Omental fat pad (tissue), 3 donors: ENCODE measurements at regions not wholly inside any gene's neighbourhood (a gene's known extent, or its start where the extent isn't known, plus 50 kb on each side); places are given as distances from the start of the nearest gene placed in this dataset.

Experiments used
- ATAC-seq: fragments of 150-250 bp; one replicate; pipeline ENCODE4 v1.9.1; 2016; ENCODE audit warnings: mild to moderate bottlenecking, moderate library complexity; ENCODE audit not compliant: low FRiP score
- DNase-seq: peaks from one replicate; pipeline ENCODE4 v3.0.0-alpha.2; 2019; ENCODE audit warnings: low spot score
- CTCF ChIP-seq, 3 donors: fragments of 450-650 bp; IDR thresholded peaks; one replicate each; pipeline ENCODE4 v1.5.1; 2016 to 2017; ENCODE audit warnings: antibody characterized with exemption in 3 of 3, mild to moderate bottlenecking in 3 of 3, moderate library complexity in 2 of 3

- TF ChIP-seq CTCF (IDR thresholded peaks at IDR 0.05) = no peak
- DNase-seq (no peak), ATAC-seq (no peak)
These were observed 128.6 kb downstream of the TANC2 start for GRCh38 chr17:63094631-63095030.

- DNase-seq (no peak), ATAC-seq (no peak)
- no peak for TF ChIP-seq CTCF (IDR thresholded peaks at IDR 0.05)
These were observed 129.4 kb downstream of the TANC2 start for GRCh38 chr17:63095459-63095858.

- ATAC-seq = no peak
- TF ChIP-seq CTCF (IDR thresholded peaks at IDR 0.05) = no peak
These were observed 129.8 kb downstream of the TANC2 start for GRCh38 chr17:63095879-63096278.

GRCh38 chr17:63096426-63096825, 130.4 kb downstream of the TANC2 start:
- no peak for TF ChIP-seq CTCF (IDR thresholded peaks at IDR 0.05)
- ATAC-seq (no peak), DNase-seq (no peak)

More at GRCh38 chr17:63095879-63096278, 129.8 kb downstream of the TANC2 start:
- DNase-seq = no peak

- ATAC-seq = no peak
These were observed 133.4 kb downstream of the TANC2 start for GRCh38 chr17:63099425-63099824.

GRCh38 chr17:63102034-63102433, 136.0 kb downstream of the TANC2 start:
- no peak for DNase-seq
- ATAC-seq = no peak
- TF ChIP-seq CTCF (IDR thresholded peaks at IDR 0.05) = no peak

More at GRCh38 chr17:63099425-63099824, 133.4 kb downstream of the TANC2 start:
- no peak for DNase-seq
- TF ChIP-seq CTCF (IDR thresholded peaks at IDR 0.05) = no peak

- no peak for DNase-seq
- no peak for ATAC-seq
- TF ChIP-seq CTCF (IDR thresholded peaks at IDR 0.05) = no peak
These were observed 140.0 kb downstream of the TANC2 start for GRCh38 chr17:63106050-63106449.
